Uterus (tissue), 2 donors: ENCODE measurements at regions not wholly inside any gene's neighbourhood (a gene's known extent, or its start where the extent isn't known, plus 50 kb on each side); places are given as distances from the start of the nearest gene placed in this dataset.

Experiments used
- CTCF ChIP-seq, 4 experiments: fragments of 200-600 bp in 2 of 4; fragments of 450-650 bp in 2 of 4; sonication (generic) in 2 of 4; IDR thresholded peaks; one replicate each; pipeline ENCODE4 v1.5.1; 2016 to 2019; ENCODE audit warnings: antibody characterized with exemption in 4 of 4, mild to moderate bottlenecking in 2 of 4, moderate library complexity in 1 of 4
- POLR2A ChIP-seq, 2 donors: fragments of 450-650 bp; IDR thresholded peaks; one replicate each; pipeline ENCODE4 v1.6.1; 2016; ENCODE audit warnings: antibody characterized with exemption in 2 of 2, mild to moderate bottlenecking in 1 of 2, moderate library complexity in 1 of 2

- TF ChIP-seq CTCF (IDR thresholded peaks at IDR 0.05) (no peak), POLR2A (IDR thresholded peaks at IDR 0.05) (no peak)
Measured at GRCh38 chr4:14928035-14928434, 74.2 kb upstream of the CPEB2 start.
